ENCODE measurements at regions not wholly inside any gene's neighbourhood (a gene's known extent, or its start where the extent isn't known, plus 50 kb on each side); places are given as distances from the start of the nearest gene placed in this dataset.

- DNase-seq: no peak
Measured at GRCh38 chr11:36948460-36949127, 350.6 kb upstream of the RAG2 start.

GRCh38 chr11:36945384-36945783 lies 347.3 kb upstream of the RAG2 start:
- no peak for DNase-seq

- DNase-seq: no peak
Measured at GRCh38 chr11:36933481-36933880, 335.4 kb upstream of the RAG2 start.

- DNase-seq: no peak
Measured at GRCh38 chr11:36931139-36931538, 333.1 kb upstream of the RAG2 start.

- DNase-seq: no peak
Measured at GRCh38 chr11:36930256-36930655, 332.2 kb upstream of the RAG2 start.

DNA sequence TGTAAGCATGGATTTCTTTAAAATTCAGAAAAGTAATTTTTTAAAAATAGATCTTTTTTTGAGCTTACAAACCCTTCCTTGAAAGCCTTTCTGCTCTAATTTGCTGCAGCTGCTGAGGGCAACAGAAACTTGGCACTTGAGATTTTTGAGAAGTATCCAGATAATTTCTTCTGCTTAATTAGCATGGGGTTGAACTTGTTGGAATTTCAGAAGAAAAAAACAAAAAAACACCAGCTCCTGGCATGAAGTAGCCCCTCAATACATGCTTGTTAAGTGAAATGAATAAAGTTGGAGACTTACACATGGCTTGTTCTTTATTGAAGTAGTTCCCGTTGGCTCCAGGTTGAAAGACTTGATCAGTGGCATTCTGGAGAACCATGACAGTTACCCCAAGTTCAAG lies 331.4 kb upstream of the RAG2 start:
- DNase-seq: no peak

GRCh38 chr11:36928621-36929020 lies 330.6 kb upstream of the RAG2 start:
- DNase-seq: no peak

GRCh38 chr11:36899800-36900199 lies 301.8 kb upstream of the RAG2 start:
- DNase-seq: no peak

- DNase-seq: no peak
Measured at GRCh38 chr11:36890841-36891240, 292.8 kb upstream of the RAG2 start.

- DNase-seq: no peak
Measured at GRCh38 chr11:36890121-36890679, 292.2 kb upstream of the RAG2 start.

DNA sequence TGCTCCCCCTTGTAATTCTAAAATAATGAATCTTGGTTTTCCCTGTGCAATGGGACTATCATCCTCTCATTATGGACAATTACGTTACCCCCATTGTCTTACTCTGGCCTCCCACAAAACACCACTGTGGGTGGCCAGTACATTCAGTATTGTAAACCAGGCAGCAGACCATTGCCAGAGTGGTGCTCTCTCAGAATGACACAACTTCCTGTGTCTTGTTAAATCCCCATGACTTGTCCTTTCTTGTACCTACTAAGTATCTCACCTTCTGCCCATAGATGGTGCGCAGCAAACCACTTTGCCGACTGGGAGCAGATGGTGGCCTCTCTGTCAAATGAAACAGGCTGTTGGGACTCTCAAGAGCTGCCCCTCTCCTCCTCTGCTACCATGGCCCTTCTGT lies 287.1 kb upstream of the RAG2 start:
- no peak for DNase-seq

- DNase-seq: no peak
Measured at GRCh38 chr11:36878737-36879136, 280.7 kb upstream of the RAG2 start.

GRCh38 chr11:36877149-36877548 lies 279.1 kb upstream of the RAG2 start:
- DNase-seq: no peak

GRCh38 chr11:36876266-36876665 lies 278.2 kb upstream of the RAG2 start:
- DNase-seq: no peak

DNA sequence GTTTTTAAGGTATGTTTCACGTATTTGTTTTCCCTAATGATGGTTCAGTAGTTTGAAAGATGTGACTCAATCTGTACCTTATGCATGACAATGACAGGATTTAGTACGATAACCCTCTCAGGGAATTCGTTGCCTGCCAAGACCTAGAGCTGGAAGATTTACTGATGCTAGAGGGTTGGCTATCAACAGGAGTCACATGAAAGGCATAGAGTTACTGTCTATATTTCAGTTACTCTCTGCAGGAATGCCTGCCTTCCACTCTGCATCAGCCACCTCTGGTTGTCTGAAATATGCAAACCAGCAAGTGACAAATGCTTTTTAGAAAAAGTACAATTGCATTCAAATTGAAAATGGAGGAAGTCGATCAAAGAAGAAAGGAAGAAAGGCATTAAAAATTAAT lies 276.3 kb upstream of the RAG2 start:
- no peak for DNase-seq

GRCh38 chr11:36870361-36870760 lies 272.3 kb upstream of the RAG2 start:
- DNase-seq: no peak

DNA sequence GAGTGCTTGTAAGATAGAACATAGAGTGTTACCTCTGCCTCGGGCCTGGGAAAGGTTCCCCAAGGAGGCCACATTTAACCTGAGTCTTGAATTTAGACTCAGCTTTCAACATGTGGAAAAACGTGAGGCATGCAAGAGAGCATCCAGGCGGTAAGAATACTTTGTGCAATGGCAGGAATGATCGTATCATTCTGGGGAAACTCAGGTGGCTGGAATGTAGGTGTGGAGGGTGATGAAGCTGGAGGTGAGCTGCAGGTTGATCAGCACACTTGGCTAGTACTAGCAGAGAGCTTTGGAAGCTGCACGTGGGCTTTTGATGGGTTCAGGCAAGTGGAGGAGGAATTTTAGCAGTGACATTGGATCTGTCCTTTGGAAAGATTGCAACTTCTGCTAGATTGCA lies 270.3 kb upstream of the RAG2 start:
- no peak for DNase-seq

DNA sequence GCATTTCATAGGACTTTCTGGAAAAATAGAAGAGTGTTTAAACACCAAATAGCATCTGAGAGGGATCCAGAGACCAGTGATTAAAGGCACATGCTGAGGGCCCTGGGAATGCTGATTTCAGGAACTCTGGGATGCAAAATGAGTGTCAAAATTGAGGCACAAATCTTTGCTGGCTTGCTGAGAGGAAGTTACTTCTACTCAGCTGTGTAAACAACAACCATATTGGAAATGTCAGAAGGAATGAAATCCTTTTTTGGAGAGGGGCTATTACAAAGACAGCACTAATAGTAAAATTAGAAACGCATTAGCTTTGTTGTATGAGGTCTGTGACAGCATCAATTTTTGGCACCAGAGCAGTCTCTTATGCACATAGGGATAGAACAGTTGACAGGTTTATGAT lies 267.8 kb upstream of the RAG2 start:
- no peak for DNase-seq

- no peak for DNase-seq
Measured at GRCh38 chr11:36854875-36855274, 256.8 kb upstream of the RAG2 start.

GRCh38 chr11:36848660-36849059 lies 250.6 kb upstream of the RAG2 start:
- DNase-seq: no peak

- peak in 8 of 58 donors; percentile 2 to 34 (median 4) for DNase-seq
Measured at GRCh38 chr11:36840378-36840777, 242.3 kb upstream of the RAG2 start.

DNA sequence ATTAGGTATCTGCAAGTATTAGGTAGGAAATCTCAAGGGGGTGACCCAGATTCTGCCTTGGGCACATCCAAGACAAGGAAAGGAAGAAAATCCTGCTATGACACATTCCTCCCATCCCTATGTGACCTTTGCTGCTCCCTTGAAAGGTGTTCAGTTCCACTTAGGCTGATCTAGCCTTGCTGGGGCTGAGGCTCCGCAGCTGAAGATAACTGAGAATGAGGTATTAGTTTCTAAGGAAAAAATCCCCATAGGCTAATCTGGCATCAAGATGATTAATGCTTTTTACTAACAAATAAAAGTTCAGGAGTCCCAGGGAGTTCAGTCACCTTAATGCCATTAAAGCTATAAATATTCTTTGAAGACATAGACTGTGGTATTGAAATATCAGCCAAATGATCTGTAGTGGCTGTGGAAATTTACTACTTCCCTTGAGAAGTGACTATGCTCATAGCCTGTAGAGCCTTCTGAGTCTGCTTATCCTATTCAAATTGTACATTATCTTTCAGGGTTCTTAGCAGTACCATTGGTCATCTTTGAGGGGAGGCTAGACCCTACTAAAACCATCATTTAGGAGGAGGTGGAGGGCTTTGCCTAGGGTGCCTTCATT lies 239.9 kb upstream of the RAG2 start:
- no peak for DNase-seq

DNA sequence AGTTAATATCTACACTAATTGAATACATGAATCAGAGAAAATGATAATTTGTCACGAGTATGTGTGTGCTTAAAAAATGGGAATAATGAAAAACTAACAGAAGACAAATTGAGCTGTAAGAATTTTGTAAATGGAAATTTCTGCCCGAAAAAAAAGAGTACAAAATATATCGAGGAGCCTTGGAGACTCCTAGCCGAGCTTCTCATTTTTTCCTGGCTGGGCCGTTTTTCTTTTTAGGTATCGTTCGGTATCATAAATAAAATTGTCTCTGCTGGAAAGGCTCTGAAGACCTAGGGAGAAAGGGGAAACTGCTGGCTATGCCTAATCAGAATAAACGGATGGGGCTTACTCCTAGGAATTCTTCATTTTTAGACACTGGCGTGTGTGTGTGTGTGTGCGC lies 227.2 kb upstream of the RAG2 start:
- DNase-seq: no peak

All from anterior cingulate cortex (tissue), 58 donors.